Colonic mucosa (tissue), 4 donors: ENCODE measurements at regions not wholly inside any gene's neighbourhood (a gene's known extent, or its start where the extent isn't known, plus 50 kb on each side); places are given as distances from the start of the nearest gene placed in this dataset.

Experiments
- DNase-seq: peaks from one replicate; pipeline ENCODE4 v3.0.0-alpha.2; 2020
- H3K27ac ChIP-seq: fragments of 200-600 bp; one replicate; pipeline ENCODE4 v1.8.0; 2021
- H3K27me3 ChIP-seq: fragments of 200-600 bp; one replicate; pipeline ENCODE4 v1.8.0; 2021
- H3K36me3 ChIP-seq: fragments of 200-600 bp; one replicate; pipeline ENCODE4 v1.8.0; 2021
- H3K4me1 ChIP-seq: fragments of 200-600 bp; one replicate; pipeline ENCODE4 v1.8.0; 2021; ENCODE audit warnings: mild to moderate bottlenecking
- H3K4me3 ChIP-seq: fragments of 200-600 bp; one replicate; pipeline ENCODE4 v1.8.0; 2021
- H3K9ac ChIP-seq, 2 donors: one replicate each; pipeline ENCODE4 v1.7.0; 2013; ENCODE audit warnings: control low read depth in 2 of 2, low read depth in 2 of 2, low read length in 2 of 2
- H3K9me3 ChIP-seq: fragments of 200-600 bp; one replicate; pipeline ENCODE4 v1.8.0; 2021
- CTCF ChIP-seq: fragments of 200-600 bp; IDR thresholded peaks from one replicate; pipeline ENCODE4 v1.8.0; 2022; ENCODE audit warnings: antibody characterized with exemption, mild to moderate bottlenecking
- intact Hi-C: fragments of 100-400 bp; cut with DNase I; formaldehyde crosslinking; loops from one replicate; pipeline ENCODE4 v1.14.1; 2022
- donor health status: healthy.
- donor health status: DM: no; HTN: no; CAD: no.
- donor health status: DM: no; HTN: no; CAD: no.

GRCh38 chr4:167541286-167541685 lies 307.0 kb upstream of the SPOCK3 start:
- intact Hi-C loops: no loop called here
- no peak overlapping the region for H3K9ac ChIP-seq
- no peak overlapping the region for H3K27ac ChIP-seq
- H3K27me3 ChIP-seq: no peaks in the 10 kb centered on the region
- TF ChIP-seq CTCF: no peak
- H3K36me3 ChIP-seq: no peaks in the 10 kb centered on the region
- DNase-seq: no peak
- no peaks in the 10 kb centered on the region for H3K9me3 ChIP-seq
- H3K4me1 ChIP-seq: no peaks in the 10 kb centered on the region
- H3K4me3 ChIP-seq: no peak overlapping the region

- TF ChIP-seq CTCF: no peak
- no peaks in the 10 kb centered on the region for H3K27me3 ChIP-seq
- H3K9me3 ChIP-seq: no peaks in the 10 kb centered on the region
- no peaks in the 10 kb centered on the region for H3K4me1 ChIP-seq
- DNase-seq: no peak
- H3K9ac ChIP-seq: no peak overlapping the region
- H3K36me3 ChIP-seq: no peaks in the 10 kb centered on the region
- H3K4me3 ChIP-seq: no peak overlapping the region
- intact Hi-C loops: no loop called here
- no peak overlapping the region for H3K27ac ChIP-seq
Measured at GRCh38 chr4:167544391-167544790, 310.1 kb upstream of the SPOCK3 start.

GRCh38 chr4:167550021-167550420 lies 315.7 kb upstream of the SPOCK3 start:
- H3K27me3 ChIP-seq: no peaks in the 10 kb centered on the region
- H3K4me3 ChIP-seq: no peak overlapping the region
- H3K9me3 ChIP-seq: no peaks in the 10 kb centered on the region
- DNase-seq: no peak
- no peak overlapping the region for H3K27ac ChIP-seq
- H3K9ac ChIP-seq: no peak overlapping the region
- TF ChIP-seq CTCF: no peak
- intact Hi-C loops: no loop called here
- H3K4me1 ChIP-seq: no peaks in the 10 kb centered on the region
- no peaks in the 10 kb centered on the region for H3K36me3 ChIP-seq

- Histone ChIP-seq H3K4me3 (no peak overlapping the region), H3K27me3 (no peaks in the 10 kb centered on the region), H3K4me1 (no peaks in the 10 kb centered on the region), H3K9ac (no peak overlapping the region), H3K9me3 (no peaks in the 10 kb centered on the region), H3K27ac (no peak overlapping the region), H3K36me3 (no peaks in the 10 kb centered on the region)
- no peak for TF ChIP-seq CTCF
- DNase-seq: no peak
- intact Hi-C loops: no loop called here
Measured at GRCh38 chr4:167555338-167556022, 321.2 kb upstream of the SPOCK3 start.

GRCh38 chr4:167578906-167579305 lies 344.6 kb upstream of the SPOCK3 start:
- Histone ChIP-seq H3K4me1 (no peaks in the 10 kb centered on the region), H3K27me3 (no peaks in the 10 kb centered on the region), H3K9me3 (no peaks in the 10 kb centered on the region), H3K9ac (no peak overlapping the region), H3K36me3 (no peaks in the 10 kb centered on the region), H3K27ac (no peak overlapping the region), H3K4me3 (no peak overlapping the region)
- no peak for TF ChIP-seq CTCF
- DNase-seq: no peak
- intact Hi-C loops: no loop called here
